ENCODE measurements at regions not wholly inside any gene's neighbourhood (a gene's known extent, or its start where the extent isn't known, plus 50 kb on each side); places are given as distances from the start of the nearest gene placed in this dataset.

GRCh38 chr1:182215764-182216163, 154.3 kb upstream of the ZNF648 start:
- no peak for TF ChIP-seq MAX (IDR thresholded peaks at IDR 0.05)
- no peak for TF ChIP-seq SIN3A (IDR thresholded peaks at IDR 0.05; ENCODE audit: low read depth)
- TF ChIP-seq, protein P1, sequence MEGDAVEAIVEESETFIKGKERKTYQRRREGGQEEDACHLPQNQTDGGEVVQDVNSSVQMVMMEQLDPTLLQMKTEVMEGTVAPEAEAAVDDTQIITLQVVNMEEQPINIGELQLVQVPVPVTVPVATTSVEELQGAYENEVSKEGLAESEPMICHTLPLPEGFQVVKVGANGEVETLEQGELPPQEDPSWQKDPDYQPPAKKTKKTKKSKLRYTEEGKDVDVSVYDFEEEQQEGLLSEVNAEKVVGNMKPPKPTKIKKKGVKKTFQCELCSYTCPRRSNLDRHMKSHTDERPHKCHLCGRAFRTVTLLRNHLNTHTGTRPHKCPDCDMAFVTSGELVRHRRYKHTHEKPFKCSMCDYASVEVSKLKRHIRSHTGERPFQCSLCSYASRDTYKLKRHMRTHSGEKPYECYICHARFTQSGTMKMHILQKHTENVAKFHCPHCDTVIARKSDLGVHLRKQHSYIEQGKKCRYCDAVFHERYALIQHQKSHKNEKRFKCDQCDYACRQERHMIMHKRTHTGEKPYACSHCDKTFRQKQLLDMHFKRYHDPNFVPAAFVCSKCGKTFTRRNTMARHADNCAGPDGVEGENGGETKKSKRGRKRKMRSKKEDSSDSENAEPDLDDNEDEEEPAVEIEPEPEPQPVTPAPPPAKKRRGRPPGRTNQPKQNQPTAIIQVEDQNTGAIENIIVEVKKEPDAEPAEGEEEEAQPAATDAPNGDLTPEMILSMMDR (IDR thresholded peaks at IDR 0.05 in 2 of 3, conservative IDR thresholded peaks at IDR 0.05 in 1 of 3; ENCODE audit: borderline replicate concordance in 1 of 3, insufficient read depth in 1 of 3, low read depth in 2 of 3, low read length in 2 of 3) = no peak
- TF ChIP-seq EGR1 (IDR thresholded peaks at IDR 0.05; ENCODE audit: low read depth) = no peak
- no peak for TF ChIP-seq REST (IDR thresholded peaks at IDR 0.05; ENCODE audit: low read depth)
- no peak for TF ChIP-seq SP1 (IDR thresholded peaks at IDR 0.05; ENCODE audit: low read depth)
- no peak for TF ChIP-seq YY1 (IDR thresholded peaks at IDR 0.05; ENCODE audit: extremely low read depth, insufficient replicate concordance, low read depth, low read length)
- TF ChIP-seq POLR2A (IDR thresholded peaks at IDR 0.05; ENCODE audit: borderline replicate concordance, extremely low read depth, insufficient read depth, insufficient read length) = no peak
- TF ChIP-seq FOSL1 (IDR thresholded peaks at IDR 0.05; ENCODE audit: low read depth) = no peak
- no peak for TF ChIP-seq POLR2AphosphoS5 (IDR thresholded peaks at IDR 0.05; ENCODE audit: low read depth, low read length)

Data from HCT116 (cell line).